H1 (cell line): ENCODE measurements at regions not wholly inside any gene's neighbourhood (a gene's known extent, or its start where the extent isn't known, plus 50 kb on each side); places are given as distances from the start of the nearest gene placed in this dataset.

Source experiments
- CTCF ChIA-PET: fragments of 300-600 bp; sonication (Branson Sonifier 250); formaldehyde crosslinking; loops from one replicate; lab custom pipeline; 2021; ENCODE audit not compliant: partially characterized antibody; lab: Charles Lee
- POLR2A ChIA-PET: fragments of 300-600 bp; sonication (Branson Sonifier 250); formaldehyde crosslinking; loops from one replicate; lab custom pipeline; 2021; ENCODE audit warnings: inconsistent platforms; ENCODE audit not compliant: partially characterized antibody; lab: Charles Lee
- DNase-seq, 2 experiments: peaks; one replicate each; pipeline versions ENCODE4 v3.0.0 to v3.0.0-alpha.2; 2010 to 2022; ENCODE audit warnings: low spot score in 2 of 2, low read depth in 1 of 2, mixed read lengths in 1 of 2
- FAIRE-seq: peaks from 2 replicates; lab custom pipeline; 2011; peaks lifted over from hg19 to GRCh38; lab: Jason Lieb, UNC
- H2AFZ ChIP-seq: 2 replicates; pipeline ENCODE4 v1.8.1; 2012; ENCODE audit warnings: low read length, inconsistent platforms
- H2AK5ac ChIP-seq: 2 replicates; pipeline ENCODE4 v1.6.1; 2013; ENCODE audit warnings: low read depth, low read length
- H2BK120ac ChIP-seq: replicated peaks from 2 replicates; pipeline ENCODE3; 2013; ENCODE audit warnings: low read depth, low read length, inconsistent platforms
- H2BK12ac ChIP-seq: 2 replicates; pipeline ENCODE4 v1.6.1; 2013; ENCODE audit warnings: low read depth, low read length
- H2BK15ac ChIP-seq: 2 replicates; pipeline ENCODE4 v1.6.1; 2013; ENCODE audit warnings: low read length
- H2BK20ac ChIP-seq: 2 replicates; pipeline ENCODE4 v1.6.1; 2013; ENCODE audit warnings: low read length
- H2BK5ac ChIP-seq: 2 replicates; pipeline ENCODE4 v1.6.1; 2013; ENCODE audit warnings: low read depth, low read length
- H3K14ac ChIP-seq: 2 replicates; pipeline ENCODE4 v1.6.1; 2013; ENCODE audit warnings: inconsistent platforms; ENCODE audit not compliant: insufficient read length
- H3K18ac ChIP-seq: 2 replicates; pipeline ENCODE4 v1.6.1; 2013; ENCODE audit warnings: low read length; ENCODE audit errors: extremely low read depth
- H3K23ac ChIP-seq: 2 replicates; pipeline ENCODE4 v1.6.1; 2013; ENCODE audit warnings: inconsistent platforms; ENCODE audit not compliant: insufficient read length
- H3K23me2 ChIP-seq: 2 replicates; pipeline ENCODE4 v1.6.1; 2013; ENCODE audit warnings: low read depth, low read length
- H3K27ac ChIP-seq: 2 replicates; pipeline ENCODE4 v1.6.1; 2011; ENCODE audit warnings: low read depth, low read length, inconsistent platforms
- H3K27me3 ChIP-seq, 4 experiments: replicated peaks in 1 of 4; 1 replicate in 1 of 4; 2 replicates in 3 of 4; pipeline versions ENCODE4 v1.6.1 to v1.8.1; 2011 to 2013; ENCODE audit warnings: low read length in 3 of 4, mild to moderate bottlenecking in 3 of 4, inconsistent platforms in 2 of 4, mixed read lengths in 2 of 4, moderate library complexity in 1 of 4; ENCODE audit not compliant: control insufficient read depth in 3 of 4, insufficient read depth in 3 of 4; ENCODE audit errors: extremely low read depth in 1 of 4
- H3K36me3 ChIP-seq, 4 experiments: 2 replicates each; pipeline versions ENCODE4 v1.6.1 to v1.8.1; 2011 to 2013; ENCODE audit warnings: mild to moderate bottlenecking in 4 of 4, low read length in 3 of 4, moderate library complexity in 2 of 4, control low read depth in 1 of 4, inconsistent platforms in 1 of 4; ENCODE audit not compliant: insufficient read depth in 4 of 4, control insufficient read depth in 2 of 4
- H3K4ac ChIP-seq: replicated peaks from 2 replicates; pipeline ENCODE3; 2013; ENCODE audit warnings: low read length, low read depth, mixed read lengths, inconsistent platforms; ENCODE audit not compliant: insufficient read length
- H3K4me1 ChIP-seq, 4 experiments: replicated peaks in 1 of 4; 1 replicate in 1 of 4; 2 replicates in 3 of 4; pipeline versions ENCODE4 v1.6.1 to v1.8.1; 2011 to 2013; ENCODE audit warnings: low read length in 3 of 4, inconsistent platforms in 2 of 4, mixed read lengths in 1 of 4; ENCODE audit not compliant: insufficient read depth in 4 of 4, control insufficient read depth in 3 of 4
- H3K4me2 ChIP-seq, 2 experiments: 2 replicates each; pipeline versions ENCODE4 v1.6.1 to v1.8.1; 2011 to 2013; ENCODE audit warnings: low read depth in 2 of 2, low read length in 2 of 2, control low read depth in 1 of 2, inconsistent platforms in 1 of 2, mild to moderate bottlenecking in 1 of 2; ENCODE audit not compliant: insufficient read depth in 1 of 2
- H3K4me3 ChIP-seq, 4 experiments: fragments of 200-600, 300-600 bp in 1 of 4; sonication (generic), shearing (Covaris generic), sonication (Bioruptor Twin) in 1 of 4; 2 replicates each; pipeline versions ENCODE4 v1.5.1 to v1.8.1; 2011 to 2016; ENCODE audit warnings: low read length in 4 of 4, low read depth in 3 of 4, control low read depth in 2 of 4, inconsistent platforms in 2 of 4, mild to moderate bottlenecking in 2 of 4, mixed read lengths in 1 of 4, moderate library complexity in 1 of 4; ENCODE audit not compliant: insufficient read depth in 2 of 4; ENCODE audit errors: extremely low read depth in 1 of 4
- H3K56ac ChIP-seq: replicated peaks from 2 replicates; pipeline ENCODE3; 2013; ENCODE audit warnings: low read depth, mild to moderate bottlenecking, mixed read lengths, low read length, inconsistent platforms; ENCODE audit not compliant: insufficient read length
- H3K79me1 ChIP-seq: 2 replicates; pipeline ENCODE4 v1.6.1; 2013; ENCODE audit warnings: low read depth, low read length, control low read depth
- H3K79me2 ChIP-seq, 2 experiments: 2 replicates each; pipeline versions ENCODE4 v1.6.1 to v1.8.1; 2012 to 2013; ENCODE audit warnings: low read length in 2 of 2, mild to moderate bottlenecking in 2 of 2, inconsistent platforms in 1 of 2; ENCODE audit not compliant: insufficient read depth in 2 of 2, control insufficient read depth in 1 of 2
- H3K9ac ChIP-seq, 4 experiments: replicated peaks in 1 of 4; 1 replicate in 1 of 4; 2 replicates in 3 of 4; pipeline versions ENCODE4 v1.6.1 to v1.8.1; 2011 to 2013; ENCODE audit warnings: low read depth in 3 of 4, low read length in 3 of 4, control low read depth in 2 of 4, mild to moderate bottlenecking in 2 of 4, moderate library complexity in 2 of 4, inconsistent platforms in 1 of 4; ENCODE audit errors: extremely low read depth in 1 of 4
- H3K9me3 ChIP-seq, 2 experiments: 2 replicates each; pipeline versions ENCODE4 v1.6.1 to v1.8.1; 2012 to 2013; ENCODE audit warnings: mild to moderate bottlenecking in 2 of 2, moderate library complexity in 2 of 2, control low read depth in 1 of 2, inconsistent platforms in 1 of 2, low read depth in 1 of 2, low read length in 1 of 2, mixed read lengths in 1 of 2; ENCODE audit not compliant: insufficient read depth in 2 of 2
- H4K20me1 ChIP-seq, 2 experiments: replicated peaks in 1 of 2; 2 replicates each; pipeline versions ENCODE3 to v1.8.1; 2011 to 2013; ENCODE audit warnings: inconsistent platforms in 2 of 2, low read length in 2 of 2, mild to moderate bottlenecking in 1 of 2; ENCODE audit not compliant: insufficient read depth in 2 of 2, control insufficient read depth in 1 of 2
- H4K5ac ChIP-seq: 2 replicates; pipeline ENCODE4 v1.6.1; 2013; ENCODE audit warnings: low read length, low read depth, mixed read lengths, inconsistent platforms; ENCODE audit not compliant: insufficient read length
- H4K8ac ChIP-seq: 2 replicates; pipeline ENCODE4 v1.8.0; 2013; ENCODE audit warnings: mild to moderate bottlenecking, moderate library complexity, low read length, inconsistent platforms; ENCODE audit not compliant: insufficient read depth; ENCODE audit errors: extremely low read depth
- H4K91ac ChIP-seq: replicated peaks from 2 replicates; pipeline ENCODE3; 2013; ENCODE audit warnings: low read length, mixed read lengths, inconsistent platforms; ENCODE audit not compliant: insufficient read length
- HDAC2 ChIP-seq, 2 experiments: fragments of 300-600 bp in 1 of 2; sonication (generic) in 1 of 2; IDR thresholded peaks; 2 replicates each; pipeline ENCODE4 v1.6.1; 2011 to 2012; ENCODE audit warnings: low read depth in 2 of 2, low read length in 2 of 2, mild to moderate bottlenecking in 2 of 2, moderate library complexity in 2 of 2, borderline replicate concordance in 1 of 2, inconsistent platforms in 1 of 2

- no peaks in the 10 kb centered on the region for H4K20me1 ChIP-seq
- H4K5ac ChIP-seq = no peak overlapping the region
- no peak overlapping the region for H2BK12ac ChIP-seq
- H3K4me2 ChIP-seq = no peak overlapping the region
- no peaks in the 10 kb centered on the region for H3K4me1 ChIP-seq
- no peak overlapping the region for H3K4ac ChIP-seq
- ChIA-PET POLR2A (no interaction called here), CTCF (interaction anchor here (0.7 to 1.3 kb wide), 7 partner anchors 17 to 524 kb away, joined by 3 to 7 read pairs (median 3); no protein-coding TSS in a partner anchor)
- FAIRE-seq (no peak), DNase-seq (no peak)
- TF ChIP-seq HDAC2 (IDR thresholded peaks at IDR 0.05; ENCODE audit: borderline replicate concordance in 1 of 2, low read depth in 2 of 2, low read length in 2 of 2) = no peak
- no peak overlapping the region for H3K14ac ChIP-seq
- H4K91ac ChIP-seq = no peak overlapping the region
- no peaks in the 10 kb centered on the region for H3K9me3 ChIP-seq
- no peaks in the 10 kb centered on the region for H3K36me3 ChIP-seq
- H3K79me1 ChIP-seq = no peaks in the 10 kb centered on the region
- H2AFZ ChIP-seq = no peak overlapping the region
- H3K27ac ChIP-seq = no peak overlapping the region
- no peak overlapping the region for H3K9ac ChIP-seq
- no peak overlapping the region for H2BK15ac ChIP-seq
- H3K27me3 ChIP-seq = no peaks in the 10 kb centered on the region
- no peaks in the 10 kb centered on the region for H3K79me2 ChIP-seq
- no peak overlapping the region for H3K56ac ChIP-seq
- H3K4me3 ChIP-seq = no peak overlapping the region
- no peak overlapping the region for H2BK120ac ChIP-seq
- no peaks in the 10 kb centered on the region for H3K23me2 ChIP-seq
- no peak overlapping the region for H3K18ac ChIP-seq
- H2AK5ac ChIP-seq = no peak overlapping the region
- H4K8ac ChIP-seq = no peak overlapping the region
- no peak overlapping the region for H2BK5ac ChIP-seq
- no peak overlapping the region for H3K23ac ChIP-seq
- no peak overlapping the region for H2BK20ac ChIP-seq
Measured at GRCh38 chr2:19826874-19827273, 74.9 kb downstream of the TTC32 start.
